ENCODE measurements at regions not wholly inside any gene's neighbourhood (a gene's known extent, or its start where the extent isn't known, plus 50 kb on each side); places are given as distances from the start of the nearest gene placed in this dataset.
"Not testable (repeated sequence)": the region's sequence is repeated elsewhere in the genome, so short reads cannot be mapped to it uniquely, and the experiment has no call there.

GRCh38 chr22:23438216-23438615 is 141.9 kb downstream of the IGLL1 start:
- no peak overlapping the region for H3K4me3 ChIP-seq (ENCODE audit: low read depth, low read length)
- no peak for TF ChIP-seq CTCF (IDR thresholded peaks at IDR 0.05; ENCODE audit: low read depth, low read length)

- H3K4me3 ChIP-seq (ENCODE audit: low read depth, low read length): no peak overlapping the region
- TF ChIP-seq CTCF (IDR thresholded peaks at IDR 0.05; ENCODE audit: low read depth, low read length): no peak
These were observed 142.3 kb downstream of the IGLL1 start for GRCh38 chr22:23437779-23438178.

GRCh38 chr22:23437107-23437395 is 143.0 kb downstream of the IGLL1 start:
- not testable (repeated sequence) for H3K4me3 ChIP-seq (ENCODE audit: low read depth, low read length)

GRCh38 chr22:23436354-23437106 is 143.6 kb downstream of the IGLL1 start:
- H3K4me3 ChIP-seq (ENCODE audit: low read depth, low read length): not testable (repeated sequence)

GRCh38 chr22:23435186-23435585 is 144.9 kb downstream of the IGLL1 start:
- H3K4me3 ChIP-seq (ENCODE audit: low read depth, low read length): not testable (repeated sequence)

- H3K4me3 ChIP-seq (ENCODE audit: low read depth, low read length): not testable (repeated sequence)
These were observed 145.8 kb downstream of the IGLL1 start for GRCh38 chr22:23434198-23434830.

- not testable (repeated sequence) for H3K4me3 ChIP-seq (ENCODE audit: low read depth, low read length)
These were observed 146.7 kb downstream of the IGLL1 start for GRCh38 chr22:23433127-23434005.

GRCh38 chr22:23432719-23433118 is 147.4 kb downstream of the IGLL1 start:
- H3K4me3 ChIP-seq (ENCODE audit: low read depth, low read length): not testable (repeated sequence)

- TF ChIP-seq CTCF (IDR thresholded peaks at IDR 0.05; ENCODE audit: low read depth, low read length): no peak
- no peak overlapping the region for H3K4me3 ChIP-seq (ENCODE audit: low read depth, low read length)
These were observed 148.6 kb downstream of the IGLL1 start for GRCh38 chr22:23431337-23432072.

- not testable (repeated sequence) for H3K4me3 ChIP-seq (ENCODE audit: low read depth, low read length)
These were observed 155.5 kb downstream of the IGLL1 start for GRCh38 chr22:23424551-23425068.

Measured in WI38 (cell line).